ENCODE measurements at regions not wholly inside any gene's neighbourhood (a gene's known extent, or its start where the extent isn't known, plus 50 kb on each side); places are given as distances from the start of the nearest gene placed in this dataset.

DNA sequence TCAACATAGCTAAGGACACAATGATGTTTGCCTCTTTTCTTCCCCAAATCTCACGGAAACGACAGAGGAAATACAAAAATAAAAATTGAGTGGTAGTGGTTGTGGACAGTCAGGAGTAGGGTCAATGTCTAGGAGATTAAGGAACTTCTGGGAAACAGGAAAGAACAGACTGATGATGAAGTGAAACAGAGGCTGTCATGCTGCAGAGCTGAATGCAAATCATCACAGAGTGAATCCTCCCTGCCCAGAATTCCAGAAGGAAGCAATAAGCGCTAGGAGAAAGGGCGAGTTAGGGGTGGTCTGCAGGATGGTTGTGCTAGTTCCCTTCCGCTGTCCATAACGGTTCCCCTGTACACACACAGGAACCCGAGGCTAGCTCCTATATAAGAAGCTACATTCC, 64.7 kb upstream of the POMGNT2 start:
- no peak for DNase-seq
- in situ Hi-C loops (cut with HindIII; ENCODE audit: low pct_ligation_motif_present, low sequenced_read_pairs), result no loop called here
- no peak overlapping the region for H3K4me3 ChIP-seq (ENCODE audit: low read depth, low read length)
- no peaks in the 10 kb centered on the region for H3K27me3 ChIP-seq (replicated peaks)
- no peaks in the 10 kb centered on the region for H3K36me3 ChIP-seq (replicated peaks)
- TF ChIP-seq, protein P1, sequence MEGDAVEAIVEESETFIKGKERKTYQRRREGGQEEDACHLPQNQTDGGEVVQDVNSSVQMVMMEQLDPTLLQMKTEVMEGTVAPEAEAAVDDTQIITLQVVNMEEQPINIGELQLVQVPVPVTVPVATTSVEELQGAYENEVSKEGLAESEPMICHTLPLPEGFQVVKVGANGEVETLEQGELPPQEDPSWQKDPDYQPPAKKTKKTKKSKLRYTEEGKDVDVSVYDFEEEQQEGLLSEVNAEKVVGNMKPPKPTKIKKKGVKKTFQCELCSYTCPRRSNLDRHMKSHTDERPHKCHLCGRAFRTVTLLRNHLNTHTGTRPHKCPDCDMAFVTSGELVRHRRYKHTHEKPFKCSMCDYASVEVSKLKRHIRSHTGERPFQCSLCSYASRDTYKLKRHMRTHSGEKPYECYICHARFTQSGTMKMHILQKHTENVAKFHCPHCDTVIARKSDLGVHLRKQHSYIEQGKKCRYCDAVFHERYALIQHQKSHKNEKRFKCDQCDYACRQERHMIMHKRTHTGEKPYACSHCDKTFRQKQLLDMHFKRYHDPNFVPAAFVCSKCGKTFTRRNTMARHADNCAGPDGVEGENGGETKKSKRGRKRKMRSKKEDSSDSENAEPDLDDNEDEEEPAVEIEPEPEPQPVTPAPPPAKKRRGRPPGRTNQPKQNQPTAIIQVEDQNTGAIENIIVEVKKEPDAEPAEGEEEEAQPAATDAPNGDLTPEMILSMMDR (IDR thresholded peaks at IDR 0.05; ENCODE audit: low read depth, low read length, missing control alignments), result no peak
- no peak overlapping the region for H3K27ac ChIP-seq

DNA sequence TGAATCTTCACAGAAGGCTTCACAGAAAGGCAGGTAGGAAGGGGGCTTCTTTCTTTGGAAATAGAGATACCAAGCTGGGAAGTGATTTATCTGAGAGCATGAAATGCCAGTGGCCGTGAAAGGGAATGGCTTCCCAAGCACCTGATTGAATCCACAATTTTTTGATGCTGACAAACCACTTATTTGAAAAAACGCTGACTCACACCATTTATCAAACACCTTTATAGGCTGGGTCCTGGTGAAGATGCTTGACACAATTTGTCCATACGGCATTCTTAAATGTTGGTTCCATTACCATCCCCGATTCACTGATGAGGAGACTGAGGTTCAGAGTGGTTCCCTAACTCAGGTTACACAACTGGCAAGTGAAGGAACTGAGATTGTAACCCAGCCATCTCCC, 64.1 kb upstream of the POMGNT2 start:
- in situ Hi-C loops (cut with HindIII; ENCODE audit: low pct_ligation_motif_present, low sequenced_read_pairs), result no loop called here
- no peak for DNase-seq
- TF ChIP-seq, protein P1 (IDR thresholded peaks at IDR 0.05; ENCODE audit: low read depth, low read length, missing control alignments), result no peak
- H3K4me3 ChIP-seq (ENCODE audit: low read depth, low read length), result no peak overlapping the region
- no peak overlapping the region for H3K27ac ChIP-seq
- H3K36me3 ChIP-seq (replicated peaks), result no peaks in the 10 kb centered on the region
- H3K27me3 ChIP-seq (replicated peaks), result no peaks in the 10 kb centered on the region

DNA sequence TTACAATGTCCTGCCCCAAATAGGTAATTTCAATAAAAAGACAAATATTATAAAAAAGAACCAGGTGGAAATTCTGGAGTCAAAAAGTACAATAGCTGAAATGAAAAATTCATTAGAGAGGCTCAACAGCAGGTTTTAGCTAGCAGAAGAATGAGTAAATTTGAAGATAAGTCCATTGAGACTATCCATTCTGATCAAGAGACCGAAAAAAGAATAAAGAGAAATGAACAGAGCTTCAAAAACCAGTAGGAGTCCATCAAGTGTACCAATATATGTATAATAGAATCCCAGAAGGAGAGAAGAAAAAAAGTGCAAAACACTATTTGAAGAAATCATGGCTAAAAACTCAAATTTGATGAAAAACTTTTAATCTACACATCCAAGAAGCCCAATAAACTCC, 60.5 kb upstream of the POMGNT2 start:
- in situ Hi-C loops (cut with HindIII; ENCODE audit: low pct_ligation_motif_present, low sequenced_read_pairs), result no loop called here
- DNase-seq, result no peak

DNA sequence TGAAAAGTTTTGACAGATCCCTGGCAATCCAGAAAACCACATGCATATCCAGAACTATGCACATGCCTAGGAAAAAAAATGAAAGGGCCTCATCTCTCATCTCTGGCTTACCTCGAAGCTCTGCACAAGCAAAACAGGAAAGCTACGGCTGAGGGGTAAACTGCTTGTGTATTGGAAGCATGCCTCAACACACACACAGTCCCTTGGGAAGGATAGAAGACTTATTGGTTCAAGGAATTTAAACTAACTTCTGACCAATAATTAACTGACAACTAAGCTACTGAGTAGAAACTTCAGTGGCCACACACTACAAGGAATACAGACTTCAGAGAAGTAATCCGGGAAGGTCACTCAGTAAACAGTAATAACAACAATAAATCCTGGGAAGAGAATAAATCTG, 59.9 kb upstream of the POMGNT2 start:
- H3K27ac ChIP-seq, result no peak overlapping the region
- H3K4me3 ChIP-seq (ENCODE audit: low read depth, low read length), result no peak overlapping the region
- no peaks in the 10 kb centered on the region for H3K27me3 ChIP-seq (replicated peaks)
- in situ Hi-C loops (cut with HindIII; ENCODE audit: low pct_ligation_motif_present, low sequenced_read_pairs), result no loop called here
- no peak for DNase-seq
- TF ChIP-seq, protein P1 (IDR thresholded peaks at IDR 0.05; ENCODE audit: low read depth, low read length, missing control alignments), result no peak
- H3K36me3 ChIP-seq (replicated peaks), result no peaks in the 10 kb centered on the region

More for the DNA sequence above, 60.5 kb upstream of the POMGNT2 start:
- Histone ChIP-seq H3K27ac (no peak overlapping the region), H3K4me3 (ENCODE audit: low read depth, low read length) (no peak overlapping the region), H3K36me3 (replicated peaks) (no peaks in the 10 kb centered on the region), H3K27me3 (replicated peaks) (no peaks in the 10 kb centered on the region)
- TF ChIP-seq, protein P1 (IDR thresholded peaks at IDR 0.05; ENCODE audit: low read depth, low read length, missing control alignments), result no peak

DNA sequence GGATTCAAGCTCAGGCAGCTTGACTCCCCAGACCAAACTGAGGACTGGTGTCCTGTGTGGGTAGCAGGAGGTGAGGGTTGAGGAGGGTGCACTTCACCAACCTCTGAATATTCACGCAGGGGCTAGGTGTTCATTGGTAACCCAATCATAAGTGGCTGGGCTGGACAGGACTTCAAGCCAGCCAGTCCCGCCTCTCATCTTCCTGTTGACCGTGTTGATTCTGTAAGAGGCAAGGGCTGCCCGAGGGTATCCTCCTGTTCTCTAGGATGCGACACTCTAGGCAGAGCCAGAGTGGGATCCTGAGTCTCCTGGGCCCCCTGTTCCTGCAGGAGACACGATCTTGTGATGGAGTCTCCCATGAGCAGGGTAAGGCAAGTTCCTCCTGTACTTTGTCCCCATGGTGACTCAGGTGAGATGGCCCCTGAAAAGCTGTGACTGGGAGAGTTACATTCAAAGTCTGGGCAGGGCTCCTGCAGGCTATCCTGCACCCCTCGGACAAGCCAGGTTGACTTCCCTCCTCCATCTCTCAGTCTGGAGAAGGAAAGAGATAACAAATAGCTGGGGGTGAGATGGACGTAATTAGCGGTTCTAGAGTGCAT, 58.1 kb upstream of the POMGNT2 start:
- no peak overlapping the region for H3K4me3 ChIP-seq (ENCODE audit: low read depth, low read length)
- H3K27ac ChIP-seq, result no peak overlapping the region
- in situ Hi-C loops (cut with HindIII; ENCODE audit: low pct_ligation_motif_present, low sequenced_read_pairs), result no loop called here
- H3K36me3 ChIP-seq (replicated peaks), result no peaks in the 10 kb centered on the region
- no peaks in the 10 kb centered on the region for H3K27me3 ChIP-seq (replicated peaks)
- DNase-seq, result no peak
- TF ChIP-seq, protein P1 (IDR thresholded peaks at IDR 0.05; ENCODE audit: low read depth, low read length, missing control alignments), result no peak

All from brain microvascular endothelial cell (primary cell).